Mammary epithelial cell (primary cell): ENCODE measurements at regions not wholly inside any gene's neighbourhood (a gene's known extent, or its start where the extent isn't known, plus 50 kb on each side); places are given as distances from the start of the nearest gene placed in this dataset.

Experiments
- CTCF ChIP-seq, 2 donors: IDR thresholded peaks in 1 of 2; conservative IDR thresholded peaks in 1 of 2; 2 replicates each; pipeline ENCODE4 v1.5.1; 2011 to 2012; ENCODE audit warnings: inconsistent platforms in 2 of 2, low read length in 2 of 2, mild to moderate bottlenecking in 2 of 2, control low read depth in 1 of 2, low read depth in 1 of 2; ENCODE audit not compliant: insufficient read depth in 1 of 2; ENCODE audit errors: extremely low read depth in 1 of 2
- EZH2 ChIP-seq: IDR thresholded peaks from 2 replicates; pipeline ENCODE4 v1.6.1; 2012; ENCODE audit warnings: low read length, inconsistent platforms, borderline replicate concordance

- TF ChIP-seq CTCF (conservative IDR thresholded peaks at IDR 0.05 in 1 of 2, IDR thresholded peaks at IDR 0.05 in 1 of 2; ENCODE audit: extremely low read depth in 1 of 2, insufficient read depth in 1 of 2, low read depth in 1 of 2, low read length in 2 of 2) (no peak), EZH2 (no peak)
Measured at GRCh38 chr1:58908561-58909560, 125.0 kb upstream of the JUN start.
